BLaER1 treated with 17β-estradiol and CSF1 and Interleukin-3, amounts not matched to agents 10 nM and 100 nM (cell line): ENCODE measurements at regions not wholly inside any gene's neighbourhood (a gene's known extent, or its start where the extent isn't known, plus 50 kb on each side); places are given as distances from the start of the nearest gene placed in this dataset.
"Not testable (repeated sequence)": the region's sequence is repeated elsewhere in the genome, so short reads cannot be mapped to it uniquely, and the experiment has no call there.

Experiments used
- H3K27ac ChIP-seq, 11 experiments: shearing (Covaris generic); formaldehyde crosslinking; 2 replicates each; pipeline ENCODE4 v1.8.1; 2022
- H3K27me3 ChIP-seq, 11 experiments: shearing (Covaris generic); formaldehyde crosslinking; 2 replicates each; pipeline ENCODE4 v1.8.1; 2022
- H3K36me3 ChIP-seq, 11 experiments: shearing (Covaris generic); formaldehyde crosslinking; 2 replicates each; pipeline ENCODE4 v1.8.1; 2022
- H3K4me1 ChIP-seq, 10 experiments: shearing (Covaris generic); formaldehyde crosslinking; 2 replicates each; pipeline ENCODE4 v1.8.1; 2022
- H3K4me2 ChIP-seq, 11 experiments: shearing (Covaris generic); formaldehyde crosslinking; 2 replicates each; pipeline ENCODE4 v1.8.1; 2022
- H3K4me3 ChIP-seq, 10 experiments: shearing (Covaris generic); formaldehyde crosslinking; 2 replicates each; pipeline ENCODE4 v1.8.1; 2022
- H3K9ac ChIP-seq, 11 experiments: shearing (Covaris generic); formaldehyde crosslinking; 2 replicates each; pipeline ENCODE4 v1.8.1; 2022
- H3K9me3 ChIP-seq, 11 experiments: shearing (Covaris generic); formaldehyde crosslinking; replicated peaks in 1 of 11; 2 replicates each; pipeline ENCODE4 v1.8.1; 2022
- H4K20me1 ChIP-seq, 11 experiments: shearing (Covaris generic); formaldehyde crosslinking; 2 replicates each; pipeline ENCODE4 v1.8.1; 2022

GRCh38 chr17:20633268-20634059 lies 53.9 kb downstream of the CDRT15L2 start:
- not testable (repeated sequence) for H3K27me3 ChIP-seq, H3K4me1 ChIP-seq, H3K27ac ChIP-seq, H3K4me3 ChIP-seq, H3K4me2 ChIP-seq, H4K20me1 ChIP-seq, H3K9me3 ChIP-seq, H3K36me3 ChIP-seq, H3K9ac ChIP-seq

- not testable (repeated sequence) for H3K36me3 ChIP-seq, H3K4me2 ChIP-seq, H3K4me1 ChIP-seq
These were observed 60.6 kb downstream of the CDRT15L2 start for GRCh38 chr17:20640147-20640546.

GRCh38 chr17:20646661-20647272 lies 67.2 kb downstream of the CDRT15L2 start:
- H3K9me3 ChIP-seq, H3K4me2 ChIP-seq, H3K36me3 ChIP-seq, H3K4me3 ChIP-seq, H4K20me1 ChIP-seq, H3K9ac ChIP-seq, H3K27me3 ChIP-seq, H3K4me1 ChIP-seq, H3K27ac ChIP-seq: not testable (repeated sequence)

More at GRCh38 chr17:20640147-20640546, 60.6 kb downstream of the CDRT15L2 start:
- not testable (repeated sequence) for H4K20me1 ChIP-seq, H3K9ac ChIP-seq, H3K27me3 ChIP-seq, H3K27ac ChIP-seq, H3K9me3 ChIP-seq, H3K4me3 ChIP-seq

- not testable (repeated sequence) for H3K4me1 ChIP-seq, H3K4me2 ChIP-seq, H3K9ac ChIP-seq, H4K20me1 ChIP-seq, H3K27me3 ChIP-seq, H3K27ac ChIP-seq, H3K36me3 ChIP-seq, H3K4me3 ChIP-seq, H3K9me3 ChIP-seq
These were observed 69.7 kb downstream of the CDRT15L2 start for GRCh38 chr17:20649097-20649767.

- H3K27me3 ChIP-seq, H3K4me2 ChIP-seq, H3K9ac ChIP-seq, H4K20me1 ChIP-seq, H3K27ac ChIP-seq, H3K9me3 ChIP-seq, H3K36me3 ChIP-seq, H3K4me3 ChIP-seq, H3K4me1 ChIP-seq: not testable (repeated sequence)
These were observed 71.5 kb downstream of the CDRT15L2 start for GRCh38 chr17:20651022-20651421.

- not testable (repeated sequence) for H3K36me3 ChIP-seq, H4K20me1 ChIP-seq, H3K4me1 ChIP-seq, H3K9ac ChIP-seq, H3K27me3 ChIP-seq, H3K4me3 ChIP-seq, H3K4me2 ChIP-seq, H3K27ac ChIP-seq, H3K9me3 ChIP-seq
These were observed 72.2 kb downstream of the CDRT15L2 start for GRCh38 chr17:20651736-20652135.

- H3K36me3 ChIP-seq, H3K4me2 ChIP-seq, H3K4me3 ChIP-seq, H3K27me3 ChIP-seq, H3K9me3 ChIP-seq, H3K27ac ChIP-seq, H3K4me1 ChIP-seq, H4K20me1 ChIP-seq, H3K9ac ChIP-seq: not testable (repeated sequence)
These were observed 73.9 kb downstream of the CDRT15L2 start for GRCh38 chr17:20653391-20653790.

- H4K20me1 ChIP-seq, H3K27me3 ChIP-seq: not testable (repeated sequence)
These were observed 74.6 kb downstream of the CDRT15L2 start for GRCh38 chr17:20654114-20654513.

GRCh38 chr17:20654575-20654974 lies 75.1 kb downstream of the CDRT15L2 start:
- H3K4me3 ChIP-seq, H3K9me3 ChIP-seq, H3K27ac ChIP-seq, H3K4me1 ChIP-seq, H4K20me1 ChIP-seq, H3K9ac ChIP-seq, H3K36me3 ChIP-seq, H3K27me3 ChIP-seq, H3K4me2 ChIP-seq: not testable (repeated sequence)

More at GRCh38 chr17:20654114-20654513, 74.6 kb downstream of the CDRT15L2 start:
- H3K4me2 ChIP-seq, H3K9ac ChIP-seq, H3K4me3 ChIP-seq, H3K27ac ChIP-seq, H3K36me3 ChIP-seq, H3K9me3 ChIP-seq, H3K4me1 ChIP-seq: not testable (repeated sequence)

GRCh38 chr17:20665103-20665955 lies 85.8 kb downstream of the CDRT15L2 start:
- not testable (repeated sequence) for H3K4me1 ChIP-seq, H3K9ac ChIP-seq, H4K20me1 ChIP-seq, H3K4me2 ChIP-seq, H3K4me3 ChIP-seq, H3K9me3 ChIP-seq, H3K27ac ChIP-seq, H3K27me3 ChIP-seq, H3K36me3 ChIP-seq

- H3K36me3 ChIP-seq, H3K4me3 ChIP-seq, H3K4me2 ChIP-seq, H3K27me3 ChIP-seq, H3K4me1 ChIP-seq, H3K27ac ChIP-seq, H3K9ac ChIP-seq, H3K9me3 ChIP-seq, H4K20me1 ChIP-seq: not testable (repeated sequence)
These were observed 87.2 kb downstream of the CDRT15L2 start for GRCh38 chr17:20666689-20667088.

GRCh38 chr17:20667712-20668111 lies 88.2 kb downstream of the CDRT15L2 start:
- H3K9ac ChIP-seq, H3K4me2 ChIP-seq, H3K9me3 ChIP-seq, H3K27ac ChIP-seq, H4K20me1 ChIP-seq, H3K4me3 ChIP-seq, H3K36me3 ChIP-seq, H3K4me1 ChIP-seq, H3K27me3 ChIP-seq: not testable (repeated sequence)

- H3K9me3 ChIP-seq, H4K20me1 ChIP-seq, H3K27me3 ChIP-seq, H3K36me3 ChIP-seq, H3K9ac ChIP-seq, H3K4me1 ChIP-seq, H3K4me3 ChIP-seq, H3K4me2 ChIP-seq, H3K27ac ChIP-seq: not testable (repeated sequence)
These were observed 88.8 kb downstream of the CDRT15L2 start for GRCh38 chr17:20668316-20668715.

GRCh38 chr17:20668868-20669267 lies 89.3 kb downstream of the CDRT15L2 start:
- H4K20me1 ChIP-seq, H3K27me3 ChIP-seq, H3K9ac ChIP-seq, H3K36me3 ChIP-seq, H3K4me1 ChIP-seq, H3K4me3 ChIP-seq, H3K27ac ChIP-seq, H3K9me3 ChIP-seq, H3K4me2 ChIP-seq: not testable (repeated sequence)
